T-cell (primary cell): ENCODE measurements at regions not wholly inside any gene's neighbourhood (a gene's known extent, or its start where the extent isn't known, plus 50 kb on each side); places are given as distances from the start of the nearest gene placed in this dataset.

Experiments
- ATAC-seq, 4 experiments: fragments of 200-7000 bp in 3 of 4; fragments of 150-1000 bp in 1 of 4; cut with Tn5 transposase; replicated peaks in 1 of 4; 1 replicate in 3 of 4; 2 replicates in 1 of 4; pipeline ENCODE4 v1.10.0; 2021; ENCODE audit warnings: moderate library complexity in 3 of 4, mild to moderate bottlenecking in 2 of 4, moderate number of reproducible peaks in 1 of 4
- CTCF ChIA-PET, 2 donors: fragments of 300-600 bp; sonication (Branson Sonifier 250); formaldehyde crosslinking; loops; one replicate each; lab custom pipeline; 2022; ENCODE audit warnings: antibody characterized with exemption in 2 of 2; lab: Charles Lee
- POLR2A ChIA-PET, 2 donors: fragments of 300-600 bp; sonication (Branson Sonifier 250); formaldehyde crosslinking; loops; one replicate each; lab custom pipeline; 2022; ENCODE audit warnings: antibody characterized with exemption in 2 of 2; lab: Charles Lee
- DNase-seq, 35 experiments: peaks; one replicate each; pipeline versions ENCODE4 v3.0.0 to v3.0.0-alpha.2; 2013 to 2023
- H3K27ac ChIP-seq: one replicate; pipeline ENCODE4 v1.5.1; 2013; ENCODE audit warnings: low read length
- H3K27me3 ChIP-seq, 2 experiments: replicated peaks in 1 of 2; 1 replicate in 1 of 2; 2 replicates in 1 of 2; pipeline versions ENCODE4 v1.6.1 to v1.7.0; 2013; ENCODE audit warnings: low read length in 1 of 2, mixed read lengths in 1 of 2; ENCODE audit not compliant: control insufficient read depth in 2 of 2, insufficient read depth in 2 of 2; ENCODE audit errors: extremely low read depth in 1 of 2
- H3K36me3 ChIP-seq, 2 donors: 1 replicate in 1 of 2; 2 replicates in 1 of 2; pipeline versions ENCODE4 v1.6.1 to v1.7.0; 2013; ENCODE audit warnings: low read length in 1 of 2; ENCODE audit not compliant: control insufficient read depth in 2 of 2, insufficient read depth in 1 of 2; ENCODE audit errors: extremely low read depth in 1 of 2
- H3K4me1 ChIP-seq, 2 experiments: 1 replicate in 1 of 2; 2 replicates in 1 of 2; pipeline versions ENCODE4 v1.6.1 to v1.7.0; 2013; ENCODE audit warnings: low read length in 2 of 2, mixed read lengths in 1 of 2; ENCODE audit not compliant: insufficient read depth in 2 of 2, control insufficient read depth in 1 of 2; ENCODE audit errors: extremely low read depth in 1 of 2
- H3K4me3 ChIP-seq, 2 donors: 1 replicate in 1 of 2; 2 replicates in 1 of 2; pipeline versions ENCODE4 v1.5.1 to v1.7.0; 2013; ENCODE audit warnings: mild to moderate bottlenecking in 2 of 2, low read length in 1 of 2, moderate library complexity in 1 of 2; ENCODE audit not compliant: control insufficient read depth in 1 of 2; ENCODE audit errors: extremely low read depth in 1 of 2
- H3K9me3 ChIP-seq: 2 replicates; pipeline ENCODE4 v1.7.0; 2013
- H3K27ac Mint-ChIP-seq, 2 donors: one replicate each; pipeline ENCODE4 v1.8.0; 2020 to 2021; ENCODE audit warnings: mild to moderate bottlenecking in 2 of 2, mixed read lengths in 2 of 2
- H3K27me3 Mint-ChIP-seq, 2 donors: one replicate each; pipeline ENCODE4 v1.8.0; 2021 to 2022; ENCODE audit warnings: mixed read lengths in 2 of 2
- H3K36me3 Mint-ChIP-seq: one replicate; pipeline ENCODE4 v1.8.0; 2021; ENCODE audit warnings: mixed read lengths
- H3K4me1 Mint-ChIP-seq, 3 donors: one replicate each; pipeline ENCODE4 v1.8.0; 2020 to 2022; ENCODE audit warnings: mixed read lengths in 3 of 3, mild to moderate bottlenecking in 1 of 3
- H3K4me3 Mint-ChIP-seq, 3 donors: one replicate each; pipeline ENCODE4 v1.8.0; 2020 to 2022; ENCODE audit warnings: mild to moderate bottlenecking in 3 of 3, mixed read lengths in 3 of 3, moderate library complexity in 3 of 3
- H3K9me3 Mint-ChIP-seq, 3 donors: one replicate each; pipeline ENCODE4 v1.8.0; 2020 to 2022; ENCODE audit warnings: mixed read lengths in 3 of 3
- WGBS: methylation state at CpG from one replicate; pipeline ENCODE4 v1.1.5; 2013; ENCODE audit warnings: missing lambda C conversion rate; ENCODE audit not compliant: insufficient coverage; 5-methylcytosine and 5-hydroxymethylcytosine counted together

DNA sequence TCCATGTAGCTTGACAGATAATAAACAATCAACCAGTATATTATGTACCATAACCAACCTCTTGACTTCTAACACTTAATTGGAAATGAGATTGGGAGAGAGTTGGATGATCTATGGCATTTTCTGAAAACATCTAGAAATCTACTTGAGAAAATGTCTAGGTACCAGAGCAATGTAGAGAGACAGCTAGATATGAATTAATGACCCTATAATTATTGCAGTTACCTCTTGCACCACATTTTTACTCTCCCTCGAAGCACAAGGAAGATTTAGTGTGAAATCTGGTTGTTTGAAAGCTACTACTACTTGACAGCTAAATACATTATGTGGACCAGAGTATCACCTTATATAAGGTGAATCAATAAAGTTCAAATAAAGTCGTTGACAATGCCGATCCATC, 1534.4 kb upstream of the IGFBP7 start:
- Histone ChIP-seq H3K4me3 (no peak overlapping the region), H3K9me3 (peaks cover 4% of the 10 kb centered on the region), H3K27me3 (no peaks in the 10 kb centered on the region), H3K27ac (no peak overlapping the region), H3K36me3 (no peaks in the 10 kb centered on the region), H3K4me1 (no peaks in the 10 kb centered on the region)
- Mint-ChIP-seq H3K9me3 (peaks cover 19 to 24% (median 19%) of the 10 kb centered on the region in 3 donors), H3K4me1 (no peaks in the 10 kb centered on the region), H3K36me3 (no peaks in the 10 kb centered on the region), H3K27ac (no peak overlapping the region), H3K27me3 (no peaks in the 10 kb centered on the region), H3K4me3 (no peak overlapping the region)
- no peak for DNase-seq
- no CpG with 5 or more reads among the region's 3 CpGs for WGBS
- no peak for ATAC-seq
- CTCF ChIA-PET, result no interaction called here
- POLR2A ChIA-PET, result no interaction called here

DNA sequence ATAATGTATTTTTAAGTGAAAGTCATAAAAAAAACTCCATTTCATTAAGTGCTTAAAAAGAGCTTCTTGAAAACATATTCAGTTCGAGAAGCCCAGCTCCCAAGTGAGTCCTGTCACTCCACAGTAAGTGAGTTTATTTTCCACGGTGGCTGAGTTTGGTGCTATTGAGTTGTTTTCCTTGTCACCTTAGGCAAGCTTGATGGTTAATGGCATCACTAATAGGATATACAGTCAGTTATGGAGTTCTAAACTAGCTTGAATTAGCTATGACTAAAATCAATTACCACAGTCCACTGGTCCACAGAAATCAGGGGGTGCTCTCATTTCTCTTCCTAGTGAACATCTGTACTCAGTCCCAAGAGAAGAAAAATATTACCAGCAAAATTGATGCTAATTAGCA, 1526.2 kb upstream of the IGFBP7 start:
- no peaks in the 10 kb centered on the region for H3K27me3 Mint-ChIP-seq
- no peaks in the 10 kb centered on the region for H3K36me3 ChIP-seq
- no CpG with 5 or more reads among the region's 2 CpGs for WGBS
- CTCF ChIA-PET, result no interaction called here
- peaks cover 21 to 34% (median 31%) of the 10 kb centered on the region in 3 donors for H3K9me3 Mint-ChIP-seq
- POLR2A ChIA-PET, result no interaction called here
- no peak overlapping the region for H3K27ac Mint-ChIP-seq
- no peaks in the 10 kb centered on the region for H3K4me1 ChIP-seq
- H3K27ac ChIP-seq, result no peak overlapping the region
- H3K27me3 ChIP-seq, result no peaks in the 10 kb centered on the region
- H3K4me3 ChIP-seq, result no peak overlapping the region
- no peak overlapping the region for H3K4me3 Mint-ChIP-seq
- no peaks in the 10 kb centered on the region for H3K36me3 Mint-ChIP-seq
- H3K4me1 Mint-ChIP-seq, result no peaks in the 10 kb centered on the region
- H3K9me3 ChIP-seq, result no peaks in the 10 kb centered on the region
- ATAC-seq (no peak), DNase-seq (no peak)

DNA sequence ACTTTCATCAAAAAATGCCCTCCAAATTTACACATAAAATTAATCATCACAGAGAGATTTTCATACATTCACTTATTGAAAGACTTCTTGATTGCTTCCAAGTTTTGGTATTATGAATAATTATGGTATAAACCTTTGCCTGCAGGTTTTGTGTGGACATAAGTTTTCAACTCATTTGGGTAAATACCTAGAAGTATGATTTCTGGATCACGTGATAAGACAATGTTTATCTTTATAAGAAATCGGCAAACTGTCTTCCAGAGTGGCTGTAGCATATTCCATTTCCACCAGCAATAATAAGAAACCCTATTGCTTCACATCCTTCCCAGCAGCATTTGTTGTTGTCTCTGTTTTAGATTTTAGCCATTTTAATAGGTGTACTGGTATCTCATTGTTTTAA, 1507.0 kb upstream of the IGFBP7 start:
- no peak overlapping the region for H3K27ac ChIP-seq
- H3K9me3 ChIP-seq, result no peaks in the 10 kb centered on the region
- Mint-ChIP-seq H3K36me3 (no peaks in the 10 kb centered on the region), H3K27me3 (no peaks in the 10 kb centered on the region), H3K9me3 (peaks cover 7 to 21% (median 17%) of the 10 kb centered on the region in 3 donors), H3K4me3 (no peak overlapping the region), H3K27ac (no peak overlapping the region), H3K4me1 (no peaks in the 10 kb centered on the region)
- no peaks in the 10 kb centered on the region for H3K27me3 ChIP-seq
- no CpG with 5 or more reads among the region's 2 CpGs for WGBS
- DNase-seq (no peak), ATAC-seq (no peak)
- no peaks in the 10 kb centered on the region for H3K36me3 ChIP-seq
- no peaks in the 10 kb centered on the region for H3K4me1 ChIP-seq
- no peak overlapping the region for H3K4me3 ChIP-seq
- POLR2A ChIA-PET, result no interaction called here
- CTCF ChIA-PET, result no interaction called here

DNA sequence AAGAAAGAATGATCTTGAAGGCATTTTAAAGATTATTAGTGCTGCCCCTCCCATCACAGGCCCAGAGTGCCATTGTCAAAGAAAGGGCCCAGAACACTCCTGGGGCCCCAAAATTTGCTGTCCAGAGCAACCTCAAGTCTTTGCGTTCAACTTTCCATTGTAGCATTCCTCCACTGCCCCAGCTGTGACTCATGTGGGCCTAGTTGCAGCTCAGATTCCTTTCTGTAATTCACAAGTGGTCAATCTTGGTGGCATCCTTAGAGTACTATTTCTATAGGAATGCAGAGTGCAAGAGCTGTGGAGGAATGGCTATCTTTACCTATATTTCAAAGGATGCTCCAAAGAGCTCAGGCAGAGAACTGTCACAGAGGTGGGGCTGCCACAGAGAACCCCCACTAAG, 1500.8 kb upstream of the IGFBP7 start:
- Histone ChIP-seq H3K36me3 (no peaks in the 10 kb centered on the region), H3K4me1 (no peaks in the 10 kb centered on the region), H3K9me3 (no peaks in the 10 kb centered on the region), H3K27ac (no peak overlapping the region), H3K27me3 (no peaks in the 10 kb centered on the region), H3K4me3 (no peak overlapping the region)
- DNase-seq (no peak), ATAC-seq (no peak)
- WGBS, result no CpG with 5 or more reads among the region's 1 CpG
- H3K4me3 Mint-ChIP-seq, result no peak overlapping the region
- no peaks in the 10 kb centered on the region for H3K36me3 Mint-ChIP-seq
- no peak overlapping the region for H3K27ac Mint-ChIP-seq
- H3K9me3 Mint-ChIP-seq, result peaks cover 8 to 15% (median 10%) of the 10 kb centered on the region in 3 donors
- ChIA-PET POLR2A (no interaction called here), CTCF (no interaction called here)
- no peaks in the 10 kb centered on the region for H3K4me1 Mint-ChIP-seq
- no peaks in the 10 kb centered on the region for H3K27me3 Mint-ChIP-seq

DNA sequence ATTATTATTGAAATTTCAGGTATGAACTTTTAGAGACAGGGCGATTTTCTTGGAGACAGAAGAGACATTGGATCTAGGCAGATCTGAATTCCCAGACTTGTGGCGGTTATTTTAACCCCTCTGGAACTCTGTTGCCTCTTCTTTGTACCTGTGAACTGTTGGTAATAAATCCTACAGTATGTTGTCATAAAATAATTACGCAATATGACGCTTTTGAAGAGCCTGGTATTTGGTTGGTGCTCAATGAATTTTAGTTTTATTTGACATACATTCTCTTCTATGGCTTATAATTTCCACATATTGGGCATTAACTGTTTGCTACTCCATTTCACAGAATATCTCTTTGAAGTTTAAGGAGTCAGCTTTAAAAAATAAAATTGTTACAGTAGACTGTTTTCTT, 1496.1 kb upstream of the IGFBP7 start:
- Mint-ChIP-seq H3K9me3 (peaks cover 5 to 23% (median 9%) of the 10 kb centered on the region in 3 donors), H3K36me3 (no peaks in the 10 kb centered on the region), H3K27ac (no peak overlapping the region), H3K4me3 (no peak overlapping the region), H3K27me3 (no peaks in the 10 kb centered on the region), H3K4me1 (no peaks in the 10 kb centered on the region)
- H3K27ac ChIP-seq, result no peak overlapping the region
- H3K9me3 ChIP-seq, result no peaks in the 10 kb centered on the region
- H3K4me1 ChIP-seq, result no peaks in the 10 kb centered on the region
- ATAC-seq (no peak), DNase-seq (no peak)
- CTCF ChIA-PET, result no interaction called here
- WGBS, result 50% methylated on average over 1 of the region's 4 CpGs
- no peaks in the 10 kb centered on the region for H3K27me3 ChIP-seq
- POLR2A ChIA-PET, result no interaction called here
- H3K4me3 ChIP-seq, result no peak overlapping the region
- no peaks in the 10 kb centered on the region for H3K36me3 ChIP-seq

DNA sequence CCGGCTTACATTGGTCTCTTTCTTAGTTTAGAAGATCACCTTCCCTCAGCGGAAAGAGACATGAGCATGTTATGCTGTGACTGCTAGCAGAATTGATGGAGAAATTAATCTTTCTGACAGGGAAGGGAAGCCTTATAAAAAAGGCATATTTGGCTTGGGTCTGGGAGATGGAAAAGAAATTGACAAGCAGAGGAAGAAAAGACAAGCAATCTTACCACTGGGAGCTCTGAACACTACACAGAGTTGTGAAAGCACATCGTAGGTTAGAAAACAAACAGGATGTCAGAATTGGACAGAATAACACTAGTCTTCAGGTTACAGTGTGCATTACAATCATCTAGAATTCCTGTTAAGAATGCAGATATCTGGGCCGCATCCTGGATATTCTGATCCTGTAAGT, 1493.8 kb upstream of the IGFBP7 start:
- no peak overlapping the region for H3K27ac ChIP-seq
- H3K4me1 ChIP-seq, result no peaks in the 10 kb centered on the region
- H3K9me3 ChIP-seq, result no peaks in the 10 kb centered on the region
- H3K4me3 ChIP-seq, result no peak overlapping the region
- Mint-ChIP-seq H3K4me1 (no peaks in the 10 kb centered on the region), H3K9me3 (peaks cover 12 to 19% (median 19%) of the 10 kb centered on the region in 3 donors), H3K36me3 (no peaks in the 10 kb centered on the region), H3K4me3 (no peak overlapping the region), H3K27me3 (no peaks in the 10 kb centered on the region), H3K27ac (no peak overlapping the region)
- no peak for DNase-seq
- ChIA-PET CTCF (no interaction called here), POLR2A (no interaction called here)
- no peaks in the 10 kb centered on the region for H3K27me3 ChIP-seq
- no peak for ATAC-seq
- WGBS, result 100% methylated on average over 1 of the region's 4 CpGs
- H3K36me3 ChIP-seq, result no peaks in the 10 kb centered on the region

DNA sequence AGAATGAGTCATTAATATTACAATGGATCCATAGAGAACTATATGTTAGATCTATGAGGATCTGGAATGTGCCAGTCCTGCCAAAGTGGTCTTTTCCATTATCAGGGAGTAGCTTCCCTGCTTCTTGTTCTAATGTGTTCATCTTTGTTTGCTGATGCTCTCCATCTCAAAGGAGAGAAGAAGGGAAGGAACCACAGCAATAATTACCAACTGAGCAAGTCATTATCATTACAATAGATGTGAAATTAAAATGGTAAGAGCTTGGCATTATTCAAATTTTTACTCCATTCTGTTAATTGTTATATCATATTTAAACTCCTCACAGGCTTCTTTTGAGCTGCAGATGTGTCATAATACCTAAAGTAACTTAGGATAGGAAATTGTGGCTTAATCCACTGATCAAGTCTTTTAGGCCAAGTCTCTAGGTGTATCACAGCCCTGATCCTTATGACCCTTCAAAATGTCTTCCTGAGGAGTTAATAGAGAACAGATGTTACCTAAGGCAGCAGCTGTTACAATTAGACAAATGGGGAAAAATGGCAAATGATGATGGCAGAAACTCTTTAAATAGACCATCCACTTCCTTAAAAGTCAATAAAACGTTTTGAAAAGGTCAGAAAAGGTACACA, 1492.7 kb upstream of the IGFBP7 start:
- POLR2A ChIA-PET, result no interaction called here
- H3K4me1 Mint-ChIP-seq, result no peaks in the 10 kb centered on the region
- no peak for ATAC-seq
- H3K9me3 Mint-ChIP-seq, result peaks cover 15 to 28% (median 19%) of the 10 kb centered on the region in 3 donors
- Histone ChIP-seq H3K4me1 (no peaks in the 10 kb centered on the region), H3K27ac (no peak overlapping the region), H3K9me3 (no peaks in the 10 kb centered on the region), H3K27me3 (no peaks in the 10 kb centered on the region), H3K36me3 (no peaks in the 10 kb centered on the region), H3K4me3 (no peak overlapping the region)
- no peak for DNase-seq
- H3K36me3 Mint-ChIP-seq, result no peaks in the 10 kb centered on the region
- CTCF ChIA-PET, result no interaction called here
- H3K27ac Mint-ChIP-seq, result no peak overlapping the region
- no CpG with 5 or more reads among the region's 1 CpG for WGBS
- H3K27me3 Mint-ChIP-seq, result no peaks in the 10 kb centered on the region
- no peak overlapping the region for H3K4me3 Mint-ChIP-seq
